Peyer's patch (tissue), 4 donors: ENCODE measurements at regions not wholly inside any gene's neighbourhood (a gene's known extent, or its start where the extent isn't known, plus 50 kb on each side); places are given as distances from the start of the nearest gene placed in this dataset.

Experiments used
- DNase-seq, 3 donors: peaks; one replicate each; pipeline ENCODE4 v3.0.0-alpha.2; 2017 to 2019
- H3K27ac ChIP-seq, 4 donors: fragments of 200-600 bp; sonication (generic); one replicate each; pipeline ENCODE4 v1.5.1; 2016 to 2019
- H3K27me3 ChIP-seq, 2 donors: fragments of 200-600 bp; sonication (generic); one replicate each; pipeline ENCODE4 v1.5.1; 2019
- H3K36me3 ChIP-seq, 3 donors: fragments of 200-600 bp; sonication (generic); one replicate each; pipeline ENCODE4 v1.5.1; 2016 to 2019
- H3K4me1 ChIP-seq, 4 donors: fragments of 200-600 bp; sonication (generic); one replicate each; pipeline ENCODE4 v1.5.1; 2016 to 2019
- H3K4me3 ChIP-seq, 4 donors: fragments of 200-600 bp; sonication (generic); 1 replicate in 3 of 4; 2 replicates in 1 of 4; pipeline ENCODE4 v1.5.1; 2016 to 2019; ENCODE audit warnings: mild to moderate bottlenecking in 1 of 4
- H3K9me3 ChIP-seq, 4 donors: fragments of 200-600 bp; sonication (generic); one replicate each; pipeline ENCODE4 v1.5.1; 2016 to 2019; ENCODE audit warnings: mild to moderate bottlenecking in 1 of 4
- CTCF ChIP-seq, 6 experiments: fragments of 450-650 bp in 4 of 6; fragments of 200-600 bp in 2 of 6; sonication (generic) in 1 of 6; IDR thresholded peaks; one replicate each; pipeline ENCODE4 v1.5.1; 2017 to 2019; ENCODE audit warnings: antibody characterized with exemption in 6 of 6, mild to moderate bottlenecking in 3 of 6, moderate library complexity in 1 of 6
- POLR2A ChIP-seq, 2 donors: fragments of 450-650 bp; IDR thresholded peaks; one replicate each; pipeline ENCODE4 v1.5.1; 2017; ENCODE audit warnings: antibody characterized with exemption in 2 of 2, mild to moderate bottlenecking in 2 of 2, moderate library complexity in 2 of 2

- H3K27me3 ChIP-seq = no peaks in the 10 kb centered on the region
- no peak overlapping the region for H3K27ac ChIP-seq
- H3K36me3 ChIP-seq = no peaks in the 10 kb centered on the region
- no peaks in the 10 kb centered on the region for H3K9me3 ChIP-seq
- H3K4me3 ChIP-seq = no peak overlapping the region
- TF ChIP-seq POLR2A (IDR thresholded peaks at IDR 0.05) = no peak
- no peak for TF ChIP-seq CTCF (IDR thresholded peaks at IDR 0.05)
- H3K4me1 ChIP-seq = no peaks in the 10 kb centered on the region
- DNase-seq = no peak
These were observed 121.8 kb upstream of the SERPIND1 start for GRCh38 chr22:20652130-20652529.

GRCh38 chr22:20652582-20652981 lies 121.3 kb upstream of the SERPIND1 start:
- Histone ChIP-seq H3K27ac (no peak overlapping the region), H3K9me3 (no peaks in the 10 kb centered on the region), H3K27me3 (no peaks in the 10 kb centered on the region), H3K4me1 (no peaks in the 10 kb centered on the region), H3K36me3 (no peaks in the 10 kb centered on the region), H3K4me3 (no peak overlapping the region)
- no peak for DNase-seq
- TF ChIP-seq CTCF (IDR thresholded peaks at IDR 0.05) = no peak
- TF ChIP-seq POLR2A (IDR thresholded peaks at IDR 0.05) = no peak

GRCh38 chr22:20653012-20653794 lies 120.7 kb upstream of the SERPIND1 start:
- Histone ChIP-seq H3K4me3 (no peak overlapping the region), H3K4me1 (no peaks in the 10 kb centered on the region), H3K27ac (no peak overlapping the region), H3K9me3 (no peaks in the 10 kb centered on the region), H3K27me3 (no peaks in the 10 kb centered on the region), H3K36me3 (no peaks in the 10 kb centered on the region)
- TF ChIP-seq CTCF (IDR thresholded peaks at IDR 0.05) (no peak), POLR2A (IDR thresholded peaks at IDR 0.05) (no peak)
- no peak for DNase-seq

- TF ChIP-seq POLR2A (IDR thresholded peaks at IDR 0.05) = no peak
- no peak for TF ChIP-seq CTCF (IDR thresholded peaks at IDR 0.05)
- Histone ChIP-seq H3K27me3 (no peaks in the 10 kb centered on the region), H3K27ac (no peak overlapping the region), H3K36me3 (no peaks in the 10 kb centered on the region), H3K9me3 (no peaks in the 10 kb centered on the region), H3K4me3 (no peak overlapping the region), H3K4me1 (no peaks in the 10 kb centered on the region)
- DNase-seq = no peak
These were observed 120.0 kb upstream of the SERPIND1 start for GRCh38 chr22:20653795-20654342.

GRCh38 chr22:20654343-20655208 lies 119.3 kb upstream of the SERPIND1 start:
- no peak for TF ChIP-seq POLR2A (IDR thresholded peaks at IDR 0.05)
- TF ChIP-seq CTCF (IDR thresholded peaks at IDR 0.05) = no peak

More at GRCh38 chr22:20654343-20655208, 119.3 kb upstream of the SERPIND1 start:
- Histone ChIP-seq H3K36me3 (no peaks in the 10 kb centered on the region), H3K4me1 (no peaks in the 10 kb centered on the region), H3K9me3 (no peaks in the 10 kb centered on the region), H3K4me3 (no peak overlapping the region), H3K27me3 (no peaks in the 10 kb centered on the region), H3K27ac (no peak overlapping the region)
- DNase-seq = no peak
